Mucosa of descending colon (tissue), 3 donors: ENCODE measurements at regions not wholly inside any gene's neighbourhood (a gene's known extent, or its start where the extent isn't known, plus 50 kb on each side); places are given as distances from the start of the nearest gene placed in this dataset.

ENCODE experiments used
- ATAC-seq: fragments of 200-7000 bp; cut with Tn5 transposase; one replicate; pipeline ENCODE4 v1.9.1; 2020; ENCODE audit warnings: mild to moderate bottlenecking, moderate library complexity
- DNase-seq, 3 donors: peaks; one replicate each; pipeline ENCODE4 v3.0.0-alpha.2; 2020
- H3K36me3 ChIP-seq: fragments of 200-600 bp; one replicate; pipeline ENCODE4 v1.8.0; 2021; ENCODE audit warnings: low read depth, mild to moderate bottlenecking
- H3K4me1 ChIP-seq: fragments of 200-600 bp; one replicate; pipeline ENCODE4 v1.8.0; 2021; ENCODE audit warnings: low read depth, mild to moderate bottlenecking
- H3K4me3 ChIP-seq: fragments of 200-600 bp; one replicate; pipeline ENCODE4 v1.8.0; 2021; ENCODE audit warnings: mild to moderate bottlenecking
- H3K9me3 ChIP-seq: fragments of 200-600 bp; one replicate; pipeline ENCODE4 v1.8.0; 2021; ENCODE audit warnings: mild to moderate bottlenecking
- intact Hi-C, 2 donors: fragments of 100-400 bp; cut with DNase I in 1 of 2; cut with micrococcal nuclease in 1 of 2; formaldehyde crosslinking; loops; one replicate each; pipeline versions ENCODE4 v1.11.0 to v1.11.1; 2022; cut with DNase I, micrococcal nuclease
- TF ChIP-seq, protein P1 (sequence below): fragments of 200-600 bp; IDR thresholded peaks from one replicate; pipeline ENCODE4 v1.8.0; 2022; ENCODE audit warnings: antibody characterized with exemption, mild to moderate bottlenecking
- donor health status: DM: no; HTN: no; CAD: no; lungs with moderate emphysema.
- donor health status: DM: no; HTN: no; CAD: no.
- donor health status: DM: no; HTN: yes; CAD: no.

DNA sequence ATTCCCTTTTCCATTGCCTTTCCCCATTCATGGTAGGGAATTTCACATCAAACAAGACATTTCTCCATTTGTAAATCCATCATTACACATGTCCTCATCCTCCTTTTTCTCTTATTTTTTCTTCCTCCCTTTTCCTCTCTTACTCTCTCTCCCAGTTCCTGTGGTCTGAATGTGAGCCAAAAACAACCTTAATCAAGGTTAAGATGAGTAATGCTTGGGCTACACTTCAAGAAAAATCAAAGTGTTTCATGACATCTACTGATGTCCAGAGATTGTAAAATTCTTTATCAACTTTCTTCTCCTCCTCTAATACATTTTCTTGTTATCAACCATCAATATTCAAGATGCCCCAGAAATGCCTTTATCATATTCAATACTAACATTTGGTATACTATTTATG is 172.5 kb upstream of the PRNP start:
- TF ChIP-seq, protein P1, sequence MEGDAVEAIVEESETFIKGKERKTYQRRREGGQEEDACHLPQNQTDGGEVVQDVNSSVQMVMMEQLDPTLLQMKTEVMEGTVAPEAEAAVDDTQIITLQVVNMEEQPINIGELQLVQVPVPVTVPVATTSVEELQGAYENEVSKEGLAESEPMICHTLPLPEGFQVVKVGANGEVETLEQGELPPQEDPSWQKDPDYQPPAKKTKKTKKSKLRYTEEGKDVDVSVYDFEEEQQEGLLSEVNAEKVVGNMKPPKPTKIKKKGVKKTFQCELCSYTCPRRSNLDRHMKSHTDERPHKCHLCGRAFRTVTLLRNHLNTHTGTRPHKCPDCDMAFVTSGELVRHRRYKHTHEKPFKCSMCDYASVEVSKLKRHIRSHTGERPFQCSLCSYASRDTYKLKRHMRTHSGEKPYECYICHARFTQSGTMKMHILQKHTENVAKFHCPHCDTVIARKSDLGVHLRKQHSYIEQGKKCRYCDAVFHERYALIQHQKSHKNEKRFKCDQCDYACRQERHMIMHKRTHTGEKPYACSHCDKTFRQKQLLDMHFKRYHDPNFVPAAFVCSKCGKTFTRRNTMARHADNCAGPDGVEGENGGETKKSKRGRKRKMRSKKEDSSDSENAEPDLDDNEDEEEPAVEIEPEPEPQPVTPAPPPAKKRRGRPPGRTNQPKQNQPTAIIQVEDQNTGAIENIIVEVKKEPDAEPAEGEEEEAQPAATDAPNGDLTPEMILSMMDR, result no peak
- DNase-seq (no peak), ATAC-seq (no peak)
- no peaks in the 10 kb centered on the region for H3K4me1 ChIP-seq
- H3K4me3 ChIP-seq, result no peak overlapping the region
- no peaks in the 10 kb centered on the region for H3K9me3 ChIP-seq
- intact Hi-C loops, result no loop called here
- H3K36me3 ChIP-seq, result no peaks in the 10 kb centered on the region

DNA sequence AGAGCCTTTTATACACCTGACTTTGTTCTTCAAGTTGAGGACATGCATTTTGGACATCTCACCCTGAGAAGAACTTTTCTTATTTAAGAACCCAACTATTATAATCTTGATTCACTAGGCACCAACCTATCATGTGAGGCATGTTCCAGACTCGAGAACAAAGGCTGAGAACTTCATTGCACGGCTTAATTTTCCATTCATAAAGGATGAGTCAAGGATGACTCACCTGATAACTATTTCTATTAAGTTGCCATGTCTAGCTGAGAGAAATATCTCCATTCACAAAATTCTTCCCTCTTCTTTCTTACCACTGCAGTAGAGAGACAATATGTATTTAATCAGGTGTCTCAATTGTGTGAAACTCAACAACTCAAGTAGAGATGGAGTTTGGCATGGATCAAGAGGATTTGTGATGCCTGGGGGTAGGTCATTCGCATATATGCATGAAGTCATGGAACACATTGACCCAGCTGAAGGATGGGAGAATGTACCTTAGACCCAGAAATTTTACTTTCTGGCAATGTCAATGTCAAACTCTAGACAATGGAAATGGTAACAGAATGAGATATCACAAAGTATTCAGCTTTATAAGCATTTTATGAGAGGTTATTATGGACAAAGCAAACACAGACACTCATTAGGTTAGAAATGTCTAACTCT is 173.2 kb upstream of the PRNP start:
- H3K36me3 ChIP-seq, result no peaks in the 10 kb centered on the region
- no peaks in the 10 kb centered on the region for H3K9me3 ChIP-seq
- intact Hi-C loops, result no loop called here
- no peaks in the 10 kb centered on the region for H3K4me1 ChIP-seq
- H3K4me3 ChIP-seq, result no peak overlapping the region
- ATAC-seq, result no peak
- DNase-seq, result no peak
- TF ChIP-seq, protein P1, result no peak

DNA sequence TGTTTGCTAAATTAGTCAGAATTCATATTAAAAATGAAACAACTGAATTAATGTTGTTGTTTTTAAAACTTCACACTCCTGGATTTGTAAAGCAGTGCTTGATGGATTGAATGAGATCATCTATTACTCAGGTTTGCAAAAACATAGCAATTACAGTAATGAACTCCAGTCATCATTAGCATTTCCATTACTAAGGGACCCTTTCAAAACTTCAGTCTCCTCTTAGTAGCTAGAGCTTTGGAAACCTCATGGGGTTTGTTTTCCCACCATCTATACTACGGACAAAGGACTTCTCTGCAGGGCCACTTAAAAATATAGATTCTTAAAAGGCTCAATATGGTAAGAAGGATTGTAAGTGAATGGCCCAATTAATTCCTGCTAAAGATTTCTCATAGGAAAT is 174.5 kb upstream of the PRNP start:
- H3K9me3 ChIP-seq, result no peaks in the 10 kb centered on the region
- intact Hi-C loops, result no loop called here
- ATAC-seq, result no peak

DNA sequence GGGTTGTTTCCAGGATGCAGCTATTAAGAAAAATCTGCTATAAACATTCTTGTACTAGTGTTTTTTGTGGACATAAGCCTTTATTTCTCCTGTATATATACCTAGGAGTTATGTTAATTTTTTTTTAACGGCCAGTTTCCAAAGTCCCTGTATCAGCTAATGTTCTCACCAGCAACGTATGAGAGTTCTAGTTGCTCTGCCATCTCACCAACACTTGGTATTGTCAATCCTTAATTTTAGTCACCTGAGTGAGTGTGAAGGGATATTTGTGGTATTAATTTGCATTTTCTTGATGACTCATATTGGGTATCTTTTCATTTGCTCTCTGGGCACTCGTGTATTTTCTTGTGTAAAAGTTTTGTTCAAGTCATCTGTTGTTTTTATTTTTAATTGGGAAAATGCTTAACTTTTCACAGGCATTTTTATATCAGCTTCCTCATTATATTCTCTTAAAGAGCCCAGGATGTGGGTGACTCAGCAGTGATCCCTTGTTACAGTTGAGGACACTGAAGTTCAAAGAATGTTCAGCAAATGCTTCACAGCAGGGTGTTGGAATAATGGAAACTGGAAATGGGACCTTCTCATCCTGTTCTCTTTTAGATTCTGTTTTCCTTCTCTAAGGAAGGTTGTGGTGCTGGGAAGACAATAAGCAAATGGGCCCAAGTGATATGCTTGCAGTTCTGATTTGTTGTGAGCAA is 176.3 kb upstream of the PRNP start:
- H3K36me3 ChIP-seq, result no peaks in the 10 kb centered on the region
- intact Hi-C loops, result loop anchor here in 1 of 2 donors (2.0 kb wide), 1 partner anchor 53 kb away; no protein-coding TSS in a partner anchor
- ATAC-seq, result no peak

More for the DNA sequence above, 174.5 kb upstream of the PRNP start:
- no peak for DNase-seq
- TF ChIP-seq, protein P1, result no peak
- H3K4me3 ChIP-seq, result no peak overlapping the region
- H3K36me3 ChIP-seq, result no peaks in the 10 kb centered on the region
- no peaks in the 10 kb centered on the region for H3K4me1 ChIP-seq

DNA sequence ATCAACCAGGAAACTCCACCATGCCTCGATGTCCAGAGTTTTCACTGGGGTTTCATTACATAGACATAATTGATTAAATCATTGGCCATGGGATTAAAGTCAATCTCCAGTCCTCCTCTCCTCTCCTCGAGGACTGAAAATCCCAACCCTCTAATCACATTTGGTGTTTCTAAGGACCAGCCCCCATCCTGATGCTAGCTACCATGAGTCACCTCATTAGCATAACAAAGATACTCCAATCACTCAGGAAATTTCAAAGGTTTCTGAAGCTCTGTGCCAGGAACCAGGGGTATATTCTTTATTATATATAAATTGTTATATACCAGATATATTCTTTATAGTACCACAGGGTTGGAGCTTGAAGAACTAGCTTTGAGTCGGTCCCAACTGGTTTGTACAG is 177.5 kb upstream of the PRNP start:
- H3K4me3 ChIP-seq, result no peak overlapping the region
- H3K9me3 ChIP-seq, result no peaks in the 10 kb centered on the region
- no peak for ATAC-seq
- TF ChIP-seq, protein P1, result no peak
- H3K4me1 ChIP-seq, result no peaks in the 10 kb centered on the region
- H3K36me3 ChIP-seq, result no peaks in the 10 kb centered on the region
- DNase-seq, result no peak
- intact Hi-C loops, result loop anchor here in 1 of 2 donors (2.0 kb wide), 1 partner anchor 52 kb away; no protein-coding TSS in a partner anchor

More for the DNA sequence above, 176.3 kb upstream of the PRNP start:
- TF ChIP-seq, protein P1, result no peak
- Histone ChIP-seq H3K4me3 (no peak overlapping the region), H3K4me1 (no peaks in the 10 kb centered on the region), H3K9me3 (no peaks in the 10 kb centered on the region)
- no peak for DNase-seq
